HUDEP-2 (cell line): ENCODE measurements at regions not wholly inside any gene's neighbourhood (a gene's known extent, or its start where the extent isn't known, plus 50 kb on each side); places are given as distances from the start of the nearest gene placed in this dataset.
A peak's percentile ranks its signal among the peaks of the same experiment; 100 is the strongest.

Source experiments
- DNase-seq, 76 experiments: peaks; one replicate each; lab custom pipeline; 2025; ENCODE audit not compliant: unreplicated experiment in 76 of 76; lab: John Stamatoyannopoulos, UW

GRCh38 chr17:55585629-55586028 lies 74.4 kb upstream of the SMIM36 start:
- DNase-seq, result no peak

- no peak for DNase-seq
Observed at GRCh38 chr17:55584861-55585260, 73.6 kb upstream of the SMIM36 start.

- DNase-seq, result no peak
Observed at GRCh38 chr17:55584055-55584685, 72.9 kb upstream of the SMIM36 start.

GRCh38 chr17:55582897-55583296 lies 71.6 kb upstream of the SMIM36 start:
- DNase-seq, result no peak

- no peak for DNase-seq
Observed at GRCh38 chr17:55580596-55581133, 69.4 kb upstream of the SMIM36 start.

- no peak for DNase-seq
Observed at GRCh38 chr17:55577687-55578086, 66.4 kb upstream of the SMIM36 start.

- DNase-seq, result no peak
Observed at GRCh38 chr17:55576996-55577586, 65.8 kb upstream of the SMIM36 start.

GRCh38 chr17:55576237-55576995 lies 65.2 kb upstream of the SMIM36 start:
- DNase-seq, result peak in 2 of 76 experiments; percentile 1 to 2

GRCh38 chr17:55575058-55575636 lies 63.9 kb upstream of the SMIM36 start:
- DNase-seq, result no peak

- DNase-seq, result no peak
Observed at GRCh38 chr17:55572599-55572998, 61.3 kb upstream of the SMIM36 start.

- no peak for DNase-seq
Observed at GRCh38 chr17:55572139-55572538, 60.9 kb upstream of the SMIM36 start.

- DNase-seq, result no peak
Observed at GRCh38 chr17:55571095-55571494, 59.8 kb upstream of the SMIM36 start.

GRCh38 chr17:55570391-55570790 lies 59.1 kb upstream of the SMIM36 start:
- DNase-seq, result no peak

- peak in 1 of 76 experiments; percentile 11 for DNase-seq
Observed at GRCh38 chr17:55567240-55568214, 56.3 kb upstream of the SMIM36 start.

GRCh38 chr17:55564081-55564480 lies 52.8 kb upstream of the SMIM36 start:
- DNase-seq, result no peak

GRCh38 chr17:55563363-55563762 lies 52.1 kb upstream of the SMIM36 start:
- no peak for DNase-seq

- no peak for DNase-seq
Observed at GRCh38 chr17:55561973-55562495, 50.8 kb upstream of the SMIM36 start.

- no peak for DNase-seq
Observed at GRCh38 chr17:55561316-55561972, 50.2 kb upstream of the SMIM36 start.
